ENCODE measurements at regions not wholly inside any gene's neighbourhood (a gene's known extent, or its start where the extent isn't known, plus 50 kb on each side); places are given as distances from the start of the nearest gene placed in this dataset.

- TF ChIP-seq CTCF (IDR thresholded peaks at IDR 0.05) (no peak), POLR2A (IDR thresholded peaks at IDR 0.05) (no peak)
These were observed 66.7 kb upstream of the GJB5 start for GRCh38 chr1:34688006-34688741.

Data from adrenal gland (tissue), 5 donors.